DMS53 treated with DMSO at 0.1 percent for 48 hours (cell line): ENCODE measurements at regions not wholly inside any gene's neighbourhood (a gene's known extent, or its start where the extent isn't known, plus 50 kb on each side); places are given as distances from the start of the nearest gene placed in this dataset.

Source experiments
- DNase-seq: peaks from one replicate; lab custom pipeline; 2025; ENCODE audit not compliant: unreplicated experiment; lab: John Stamatoyannopoulos, UW

- no peak for DNase-seq
Observed at GRCh38 chr15:73803806-73804205, 50.7 kb upstream of the INSYN1 start.

- DNase-seq = no peak
Observed at GRCh38 chr15:73805504-73806089, 52.4 kb upstream of the INSYN1 start.

- DNase-seq = no peak
Observed at GRCh38 chr15:73806698-73807483, 53.7 kb upstream of the INSYN1 start.

- DNase-seq = no peak
Observed at GRCh38 chr15:73807865-73808264, 54.7 kb upstream of the INSYN1 start.

GRCh38 chr15:73809728-73810501, 56.8 kb upstream of the INSYN1 start:
- DNase-seq = peak; percentile 57

- no peak for DNase-seq
Observed at GRCh38 chr15:73812806-73813465, 59.8 kb upstream of the INSYN1 start.

GRCh38 chr15:73813589-73813988, 59.8 kb upstream of the TBC1D21 start:
- no peak for DNase-seq

GRCh38 chr15:73818308-73818985, 54.9 kb upstream of the TBC1D21 start:
- DNase-seq = no peak

GRCh38 chr15:73821181-73821580, 52.2 kb upstream of the TBC1D21 start:
- DNase-seq = no peak

GRCh38 chr15:73822998-73823397, 50.4 kb upstream of the TBC1D21 start:
- DNase-seq = no peak
